IPS DF 4.7 (cell line): ENCODE measurements at regions not wholly inside any gene's neighbourhood (a gene's known extent, or its start where the extent isn't known, plus 50 kb on each side); places are given as distances from the start of the nearest gene placed in this dataset.

Experiments used
- DNase-seq: peaks from one replicate; pipeline ENCODE4 v3.0.0-alpha.2; 2013; ENCODE audit warnings: low spot score; ENCODE audit errors: extremely low read depth

- no peak for DNase-seq
Measured at GRCh38 chr5:36355516-36355915, 53.8 kb upstream of the RANBP3L start.

DNA sequence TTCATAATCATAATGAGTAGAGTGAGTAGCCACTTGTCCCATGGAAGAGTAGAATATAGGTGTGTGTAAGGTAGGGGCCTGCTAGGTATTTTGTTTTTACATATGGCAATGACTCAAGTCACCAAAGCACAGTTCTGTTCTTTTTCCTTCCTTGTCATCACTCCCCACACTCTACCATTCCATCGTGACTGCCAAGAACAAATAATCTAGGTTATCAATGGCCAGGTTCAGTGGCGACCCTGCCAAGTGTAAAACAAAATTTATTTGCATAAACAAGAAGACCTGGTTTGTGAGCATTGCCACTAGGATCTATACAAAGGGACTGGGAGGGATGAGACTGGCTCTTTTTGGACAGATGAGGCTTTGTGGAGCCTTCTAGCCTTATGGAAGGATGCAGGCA lies 55.2 kb upstream of the RANBP3L start:
- no peak for DNase-seq

DNA sequence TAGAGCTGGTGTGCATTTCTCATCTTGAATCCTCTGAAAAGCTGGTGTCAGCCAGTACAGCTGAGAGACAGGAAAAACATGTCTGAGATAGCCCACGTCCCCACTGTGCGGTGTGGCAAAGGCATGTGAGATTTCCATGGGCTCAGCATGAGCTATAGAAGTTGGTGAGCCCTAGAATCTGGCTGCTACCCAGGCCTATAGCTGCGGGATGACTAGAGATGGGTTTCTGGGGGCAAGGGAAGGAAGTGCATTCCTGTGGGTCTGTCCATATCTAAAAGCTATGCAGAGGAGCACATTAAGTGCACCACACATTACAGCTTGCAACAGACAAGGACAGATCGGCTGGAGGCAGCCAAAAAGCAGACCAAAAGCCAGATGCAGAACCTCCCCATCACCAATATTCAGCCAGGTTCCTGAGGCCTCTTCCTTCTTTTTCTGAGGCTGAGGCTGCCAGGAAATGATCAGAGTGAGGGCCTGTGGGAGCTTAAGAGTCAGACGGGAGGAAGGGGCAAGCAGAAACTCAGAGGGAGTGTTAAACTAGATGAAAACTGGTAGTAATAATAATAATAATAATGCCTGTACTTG lies 55.8 kb upstream of the RANBP3L start:
- no peak for DNase-seq

GRCh38 chr5:36359267-36359666 lies 57.6 kb upstream of the RANBP3L start:
- DNase-seq = no peak

- no peak for DNase-seq
Measured at GRCh38 chr5:36360307-36360706, 58.6 kb upstream of the RANBP3L start.

DNA sequence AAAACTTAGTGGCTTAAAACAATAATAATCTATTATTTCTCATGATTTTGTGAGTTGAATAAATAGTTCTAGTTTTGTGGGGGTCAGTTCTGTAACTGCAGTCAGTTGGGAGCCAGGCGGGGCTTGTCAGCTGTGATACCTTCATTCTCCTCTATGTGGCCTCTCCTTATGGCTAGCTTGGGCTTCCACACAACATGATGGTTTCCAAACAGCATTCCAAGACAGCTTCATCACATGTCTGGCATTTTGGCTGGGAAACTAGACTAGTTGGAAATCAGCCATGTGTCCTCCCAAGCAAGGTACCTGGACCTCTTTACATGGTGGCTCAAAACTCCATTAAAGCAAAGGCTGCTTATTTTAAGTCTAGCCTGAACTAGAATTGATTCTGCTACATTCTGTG lies 61.4 kb upstream of the RANBP3L start:
- DNase-seq = no peak

GRCh38 chr5:36363744-36364143 lies 62.0 kb upstream of the RANBP3L start:
- no peak for DNase-seq

GRCh38 chr5:36364473-36364872 lies 62.8 kb upstream of the RANBP3L start:
- DNase-seq = no peak

GRCh38 chr5:36365896-36366295 lies 64.2 kb upstream of the RANBP3L start:
- no peak for DNase-seq

GRCh38 chr5:36366883-36367282 lies 65.2 kb upstream of the RANBP3L start:
- no peak for DNase-seq

DNA sequence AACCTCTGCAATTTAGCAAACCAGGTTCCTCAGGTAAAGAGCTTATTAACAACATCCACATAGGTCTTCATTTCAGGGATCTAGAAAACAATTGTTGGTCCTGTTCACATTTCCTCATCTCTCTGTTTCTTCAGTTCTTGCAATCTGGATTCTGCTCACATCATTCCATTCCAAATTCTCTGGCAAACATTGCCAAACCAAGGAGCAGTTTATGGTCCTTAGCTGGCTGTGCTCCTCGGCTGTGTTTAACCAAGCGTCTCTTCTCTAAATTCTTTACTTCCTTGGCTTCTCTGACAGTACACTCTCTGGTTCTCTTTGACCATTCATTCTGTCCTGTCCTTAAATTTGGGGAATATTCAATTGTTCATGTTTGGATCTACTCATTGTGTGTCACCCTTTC lies 65.8 kb upstream of the RANBP3L start:
- DNase-seq = no peak

GRCh38 chr5:36369219-36369690 lies 67.6 kb upstream of the RANBP3L start:
- no peak for DNase-seq

- no peak for DNase-seq
Measured at GRCh38 chr5:36370073-36370472, 68.4 kb upstream of the RANBP3L start.

GRCh38 chr5:36371366-36371765 lies 69.7 kb upstream of the RANBP3L start:
- DNase-seq = no peak

DNA sequence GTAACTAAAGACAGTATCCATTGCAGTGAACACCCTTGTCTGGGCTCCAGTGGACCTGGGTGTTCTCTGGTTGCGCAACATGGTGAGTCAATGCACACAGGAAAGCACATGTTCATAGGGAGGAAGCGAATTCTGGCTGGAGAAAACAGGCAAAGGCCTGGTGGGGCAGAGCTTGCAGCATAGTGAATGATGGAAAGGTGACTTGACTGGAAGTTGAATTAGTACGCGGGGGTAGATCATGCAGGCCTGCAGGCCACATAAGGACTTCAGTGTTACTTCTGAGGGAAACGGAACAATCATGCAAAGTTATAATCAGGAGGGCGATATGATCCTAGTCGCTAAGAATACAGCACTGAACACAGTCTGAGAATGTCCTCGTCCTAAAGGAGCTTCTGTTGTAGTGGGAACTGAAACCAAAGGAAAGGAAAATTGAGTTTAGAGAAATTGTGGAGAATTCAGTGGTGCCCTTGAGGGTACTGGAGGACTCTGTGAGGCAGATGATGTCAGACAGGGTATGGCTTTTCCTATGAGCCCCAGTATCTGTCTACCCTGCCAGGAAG lies 71.9 kb upstream of the RANBP3L start:
- no peak for DNase-seq

GRCh38 chr5:36374266-36374862 lies 72.7 kb upstream of the RANBP3L start:
- DNase-seq = no peak

DNA sequence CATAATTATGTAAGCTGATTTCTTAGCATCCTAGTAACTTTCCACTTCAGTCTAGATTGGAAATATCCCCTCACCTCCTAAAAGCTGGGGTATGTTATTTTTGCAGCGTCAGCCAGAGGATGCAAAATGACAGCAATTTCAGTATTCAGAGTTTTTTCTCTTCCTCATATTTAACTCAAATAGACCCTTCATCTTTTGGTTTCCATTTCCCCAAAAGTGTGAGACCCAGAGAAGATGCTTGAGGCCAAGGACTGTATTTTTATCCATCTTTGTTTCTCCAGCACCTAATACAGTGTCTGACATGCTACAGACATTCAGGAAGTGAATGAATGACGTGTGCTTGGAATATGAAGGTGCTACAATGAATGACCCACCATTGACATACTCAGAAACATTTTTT lies 75.5 kb upstream of the RANBP3L start:
- DNase-seq = no peak

DNA sequence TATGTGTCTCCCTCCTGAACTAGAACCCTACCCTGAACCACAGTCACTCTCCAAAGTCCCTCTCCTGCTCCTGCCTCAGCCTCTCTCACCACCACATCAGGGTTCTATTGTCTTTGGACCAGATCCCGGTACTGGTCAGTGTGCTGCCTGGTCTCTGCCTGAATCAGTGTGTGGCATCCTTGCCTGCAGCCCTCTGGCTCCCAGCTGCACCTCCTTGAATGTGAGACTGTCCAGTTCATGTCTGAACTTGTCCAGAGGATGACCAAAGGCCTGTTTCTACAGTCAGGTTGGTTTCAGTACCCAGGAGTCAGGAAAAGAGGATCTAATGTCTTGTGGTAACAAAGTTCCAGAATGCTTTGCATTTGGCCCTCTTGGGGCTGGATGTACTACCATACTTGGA lies 76.8 kb upstream of the RANBP3L start:
- no peak for DNase-seq

- no peak for DNase-seq
Measured at GRCh38 chr5:36382890-36383289, 81.2 kb upstream of the RANBP3L start.

- no peak for DNase-seq
Measured at GRCh38 chr5:36383942-36384341, 82.2 kb upstream of the RANBP3L start.

GRCh38 chr5:36384845-36385244 lies 83.1 kb upstream of the RANBP3L start:
- no peak for DNase-seq

GRCh38 chr5:36385495-36385894 lies 83.8 kb upstream of the RANBP3L start:
- no peak for DNase-seq

DNA sequence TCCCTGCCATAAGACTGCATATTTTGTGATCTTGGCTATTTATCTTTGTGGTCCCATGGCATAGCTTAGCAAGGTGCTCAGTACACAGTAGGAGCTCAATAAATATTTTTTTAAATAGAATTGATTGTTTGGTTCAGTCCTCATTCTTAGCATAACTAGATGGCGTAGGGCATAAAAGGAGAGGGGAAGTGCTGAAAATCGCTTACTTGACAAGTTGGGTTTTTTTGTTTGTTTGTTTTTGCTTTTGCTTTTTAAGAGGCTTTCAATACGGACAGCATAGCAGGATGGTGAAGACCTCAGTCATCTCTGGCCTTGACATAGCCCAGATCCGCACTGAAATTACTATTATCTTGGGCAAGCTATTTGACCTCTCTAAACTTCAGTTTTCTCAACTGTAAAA lies 86.6 kb upstream of the RANBP3L start:
- no peak for DNase-seq
